Liver (tissue), 7 donors: ENCODE measurements at regions not wholly inside any gene's neighbourhood (a gene's known extent, or its start where the extent isn't known, plus 50 kb on each side); places are given as distances from the start of the nearest gene placed in this dataset.

Experiments
- DNase-seq: peaks from one replicate; pipeline ENCODE4 v3.0.0-alpha.2; 2017; ENCODE audit warnings: low spot score
- H3K27ac ChIP-seq, 2 donors: one replicate each; pipeline ENCODE4 v1.7.0; 2013; ENCODE audit warnings: inconsistent platforms in 2 of 2, low read length in 2 of 2, control low read depth in 1 of 2, low read depth in 1 of 2, mild to moderate bottlenecking in 1 of 2
- H3K27me3 ChIP-seq, 4 donors: one replicate each; pipeline versions ENCODE4 v1.6.1 to v1.7.0; 2013; ENCODE audit warnings: low read length in 3 of 4, inconsistent platforms in 1 of 4, mild to moderate bottlenecking in 1 of 4, moderate library complexity in 1 of 4; ENCODE audit not compliant: control insufficient read depth in 4 of 4, insufficient read depth in 4 of 4
- H3K36me3 ChIP-seq, 4 donors: one replicate each; pipeline versions ENCODE4 v1.6.1 to v1.7.0; 2013; ENCODE audit warnings: low read length in 3 of 4, mild to moderate bottlenecking in 3 of 4, low read depth in 1 of 4, moderate library complexity in 1 of 4; ENCODE audit not compliant: control insufficient read depth in 4 of 4, insufficient read depth in 3 of 4
- H3K4me1 ChIP-seq, 4 donors: one replicate each; pipeline versions ENCODE4 v1.6.1 to v1.7.0; 2013; ENCODE audit warnings: low read length in 3 of 4, mild to moderate bottlenecking in 3 of 4, moderate library complexity in 1 of 4; ENCODE audit not compliant: control insufficient read depth in 4 of 4, insufficient read depth in 4 of 4
- H3K4me3 ChIP-seq, 3 donors: one replicate each; pipeline versions ENCODE4 v1.6.1 to v1.7.0; 2013; ENCODE audit warnings: low read length in 3 of 3, control low read depth in 1 of 3, low read depth in 1 of 3, mild to moderate bottlenecking in 1 of 3
- H3K9ac ChIP-seq, 2 donors: one replicate each; pipeline ENCODE4 v1.7.0; 2013; ENCODE audit warnings: low read length in 2 of 2, mild to moderate bottlenecking in 2 of 2, moderate library complexity in 2 of 2, control low read depth in 1 of 2, low read depth in 1 of 2
- H3K9me3 ChIP-seq, 4 donors: one replicate each; pipeline versions ENCODE4 v1.6.1 to v1.7.0; 2013; ENCODE audit warnings: low read length in 3 of 4; ENCODE audit not compliant: control insufficient read depth in 4 of 4
- EGR1 ChIP-seq, 2 donors: IDR thresholded peaks; 2 replicates each; pipeline ENCODE4 v1.6.1; 2016 to 2018; ENCODE audit warnings: antibody characterized with exemption in 2 of 2, low read depth in 2 of 2
- FOXA1 ChIP-seq: IDR thresholded peaks from 2 replicates; pipeline ENCODE4 v1.6.1; 2016; ENCODE audit warnings: antibody characterized with exemption
- FOXA2 ChIP-seq: IDR thresholded peaks from 2 replicates; pipeline ENCODE4 v1.6.1; 2016; ENCODE audit warnings: antibody characterized with exemption
- GABPA ChIP-seq, 2 donors: IDR thresholded peaks in 1 of 2; conservative IDR thresholded peaks in 1 of 2; 2 replicates each; pipeline ENCODE4 v1.6.1; 2016; ENCODE audit warnings: antibody characterized with exemption in 2 of 2, mild to moderate bottlenecking in 1 of 2, moderate library complexity in 1 of 2
- HNF4A ChIP-seq, 2 donors: conservative IDR thresholded peaks; 2 replicates each; pipeline ENCODE4 v1.6.1; 2016; ENCODE audit warnings: antibody characterized with exemption in 2 of 2, mild to moderate bottlenecking in 2 of 2
- JUND ChIP-seq, 2 donors: IDR thresholded peaks; 2 replicates each; pipeline ENCODE4 v1.6.1; 2016; ENCODE audit warnings: antibody characterized with exemption in 2 of 2
- NR2F2 ChIP-seq: IDR thresholded peaks from 2 replicates; pipeline ENCODE4 v1.6.1; 2016; ENCODE audit warnings: antibody characterized with exemption
- RAD21 ChIP-seq, 2 donors: IDR thresholded peaks; 2 replicates each; pipeline ENCODE4 v1.6.1; 2016; ENCODE audit warnings: antibody characterized with exemption in 2 of 2, mild to moderate bottlenecking in 2 of 2
- RXRA ChIP-seq, 2 donors: IDR thresholded peaks; 2 replicates each; pipeline ENCODE4 v1.6.1; 2017 to 2018; ENCODE audit warnings: antibody characterized with exemption in 2 of 2, mild to moderate bottlenecking in 1 of 2
- SP1 ChIP-seq: IDR thresholded peaks from 2 replicates; pipeline ENCODE4 v1.6.1; 2018; ENCODE audit warnings: antibody characterized with exemption, mild to moderate bottlenecking
- TAF1 ChIP-seq: conservative IDR thresholded peaks from 2 replicates; pipeline ENCODE4 v1.6.1; 2016; ENCODE audit warnings: antibody characterized with exemption, mild to moderate bottlenecking
- YY1 ChIP-seq: IDR thresholded peaks from 2 replicates; pipeline ENCODE4 v1.6.1; 2016; ENCODE audit warnings: antibody characterized with exemption, mild to moderate bottlenecking
- TF ChIP-seq, protein P1 (sequence below): IDR thresholded peaks from 2 replicates; pipeline ENCODE4 v1.6.1; 2016; ENCODE audit warnings: antibody characterized with exemption, mild to moderate bottlenecking
- TF ChIP-seq, protein P2 (sequence below): IDR thresholded peaks from 2 replicates; pipeline ENCODE4 v1.6.1; 2016; ENCODE audit warnings: antibody characterized with exemption
- TF ChIP-seq, protein P3 (sequence below): IDR thresholded peaks from 2 replicates; pipeline ENCODE4 v1.6.1; 2016; ENCODE audit warnings: antibody characterized with exemption
- TF ChIP-seq, protein P4 (sequence below): fragments of 150-350 bp; IDR thresholded peaks from 2 replicates; pipeline ENCODE4 v1.5.1; 2017; ENCODE audit warnings: improper control_type of control experiment, low read depth, low read length; ENCODE audit not compliant: missing input control
- donor health status: healthy.
- donor health status: healthy.
- donor health status: healthy.
- donor health status: healthy.

DNA sequence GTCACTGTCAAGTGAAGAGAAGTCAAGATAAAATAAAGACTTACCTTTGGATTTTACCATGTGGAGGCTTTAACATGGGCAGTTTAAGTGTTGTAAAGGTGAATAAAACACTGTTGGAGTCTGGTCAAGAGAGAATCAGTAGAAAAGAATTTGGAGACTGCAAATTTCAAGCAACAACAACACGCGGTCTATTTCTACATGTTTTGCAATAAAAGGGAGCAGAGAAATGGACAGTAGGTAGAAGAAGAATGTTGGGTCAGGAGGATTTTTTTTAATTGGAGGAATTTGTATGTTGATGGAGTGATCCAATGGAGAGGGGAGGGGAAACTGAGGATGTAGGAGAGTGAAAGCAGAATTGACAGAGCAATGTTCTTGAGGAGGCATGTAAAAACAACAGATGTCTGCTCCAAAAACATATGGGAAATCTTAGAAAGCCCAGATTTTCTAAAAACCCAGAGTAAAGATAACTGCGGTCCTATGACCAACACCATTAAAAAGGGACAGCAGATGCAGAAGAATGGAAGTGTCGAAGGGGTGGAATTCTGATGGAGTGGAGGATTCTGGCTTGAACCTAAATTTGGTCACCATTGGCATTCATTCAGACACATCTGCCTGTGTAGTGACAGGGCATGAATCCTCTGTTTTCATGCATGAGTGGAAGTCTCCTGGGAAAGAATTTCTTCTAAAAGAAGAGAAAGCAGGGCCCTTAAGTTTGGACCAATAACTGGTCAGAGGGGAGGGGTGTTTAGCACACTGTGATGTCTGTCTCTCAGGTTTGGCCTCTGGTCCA lies 68.0 kb upstream of the OSBPL8 start (continued):
- TF ChIP-seq, protein P1, sequence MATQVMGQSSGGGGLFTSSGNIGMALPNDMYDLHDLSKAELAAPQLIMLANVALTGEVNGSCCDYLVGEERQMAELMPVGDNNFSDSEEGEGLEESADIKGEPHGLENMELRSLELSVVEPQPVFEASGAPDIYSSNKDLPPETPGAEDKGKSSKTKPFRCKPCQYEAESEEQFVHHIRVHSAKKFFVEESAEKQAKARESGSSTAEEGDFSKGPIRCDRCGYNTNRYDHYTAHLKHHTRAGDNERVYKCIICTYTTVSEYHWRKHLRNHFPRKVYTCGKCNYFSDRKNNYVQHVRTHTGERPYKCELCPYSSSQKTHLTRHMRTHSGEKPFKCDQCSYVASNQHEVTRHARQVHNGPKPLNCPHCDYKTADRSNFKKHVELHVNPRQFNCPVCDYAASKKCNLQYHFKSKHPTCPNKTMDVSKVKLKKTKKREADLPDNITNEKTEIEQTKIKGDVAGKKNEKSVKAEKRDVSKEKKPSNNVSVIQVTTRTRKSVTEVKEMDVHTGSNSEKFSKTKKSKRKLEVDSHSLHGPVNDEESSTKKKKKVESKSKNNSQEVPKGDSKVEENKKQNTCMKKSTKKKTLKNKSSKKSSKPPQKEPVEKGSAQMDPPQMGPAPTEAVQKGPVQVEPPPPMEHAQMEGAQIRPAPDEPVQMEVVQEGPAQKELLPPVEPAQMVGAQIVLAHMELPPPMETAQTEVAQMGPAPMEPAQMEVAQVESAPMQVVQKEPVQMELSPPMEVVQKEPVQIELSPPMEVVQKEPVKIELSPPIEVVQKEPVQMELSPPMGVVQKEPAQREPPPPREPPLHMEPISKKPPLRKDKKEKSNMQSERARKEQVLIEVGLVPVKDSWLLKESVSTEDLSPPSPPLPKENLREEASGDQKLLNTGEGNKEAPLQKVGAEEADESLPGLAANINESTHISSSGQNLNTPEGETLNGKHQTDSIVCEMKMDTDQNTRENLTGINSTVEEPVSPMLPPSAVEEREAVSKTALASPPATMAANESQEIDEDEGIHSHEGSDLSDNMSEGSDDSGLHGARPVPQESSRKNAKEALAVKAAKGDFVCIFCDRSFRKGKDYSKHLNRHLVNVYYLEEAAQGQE = no peak
- no peak for TF ChIP-seq EGR1 (IDR thresholded peaks at IDR 0.05; ENCODE audit: low read depth in 2 of 2)
- TF ChIP-seq, protein P2, sequence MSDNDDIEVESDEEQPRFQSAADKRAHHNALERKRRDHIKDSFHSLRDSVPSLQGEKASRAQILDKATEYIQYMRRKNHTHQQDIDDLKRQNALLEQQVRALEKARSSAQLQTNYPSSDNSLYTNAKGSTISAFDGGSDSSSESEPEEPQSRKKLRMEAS = no peak
- TF ChIP-seq SP1 = no peak
- no peak for TF ChIP-seq JUND (IDR thresholded peaks at IDR 0.05)
- TF ChIP-seq, protein P3, sequence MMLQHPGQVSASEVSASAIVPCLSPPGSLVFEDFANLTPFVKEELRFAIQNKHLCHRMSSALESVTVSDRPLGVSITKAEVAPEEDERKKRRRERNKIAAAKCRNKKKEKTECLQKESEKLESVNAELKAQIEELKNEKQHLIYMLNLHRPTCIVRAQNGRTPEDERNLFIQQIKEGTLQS = no peak
- no peak for TF ChIP-seq FOXA1

DNA sequence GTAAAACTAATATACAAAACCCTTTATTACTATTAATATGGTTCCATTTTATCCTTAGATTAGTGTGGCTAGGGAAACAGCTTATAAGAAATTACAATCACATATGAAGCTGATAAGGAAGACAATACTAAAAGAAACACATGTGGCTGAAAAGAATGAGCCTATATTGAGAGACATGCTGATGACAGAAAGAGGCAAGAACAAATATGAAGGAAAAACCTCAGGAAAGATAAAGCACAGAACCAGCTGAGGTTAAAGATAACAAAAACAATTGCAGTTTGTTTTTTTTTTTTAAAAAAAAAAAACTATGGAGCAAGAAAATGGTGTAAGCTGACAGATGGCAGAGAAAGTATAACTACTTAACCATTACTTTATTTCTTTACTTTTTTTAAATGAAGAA lies 69.2 kb upstream of the OSBPL8 start:
- Histone ChIP-seq H3K4me1 (no peaks in the 10 kb centered on the region), H3K9me3 (no peaks in the 10 kb centered on the region), H3K36me3 (no peaks in the 10 kb centered on the region), H3K27me3 (no peaks in the 10 kb centered on the region), H3K4me3 (no peak overlapping the region), H3K9ac (no peak overlapping the region), H3K27ac (no peak overlapping the region)
- TF ChIP-seq YY1 (no peak), TAF1 (no peak), FOXA2 (no peak), JUND (IDR thresholded peaks at IDR 0.05) (no peak), HNF4A (conservative IDR thresholded peaks at IDR 0.05) (no peak), EGR1 (IDR thresholded peaks at IDR 0.05; ENCODE audit: low read depth in 2 of 2) (no peak), RAD21 (IDR thresholded peaks at IDR 0.05) (no peak), NR2F2 (no peak), RXRA (IDR thresholded peaks at IDR 0.05) (no peak), SP1 (no peak), GABPA (IDR thresholded peaks at IDR 0.05 in 1 of 2, conservative IDR thresholded peaks at IDR 0.05 in 1 of 2) (no peak)
- TF ChIP-seq, protein P1 = no peak
- TF ChIP-seq, protein P2 = no peak
- TF ChIP-seq, protein P4, sequence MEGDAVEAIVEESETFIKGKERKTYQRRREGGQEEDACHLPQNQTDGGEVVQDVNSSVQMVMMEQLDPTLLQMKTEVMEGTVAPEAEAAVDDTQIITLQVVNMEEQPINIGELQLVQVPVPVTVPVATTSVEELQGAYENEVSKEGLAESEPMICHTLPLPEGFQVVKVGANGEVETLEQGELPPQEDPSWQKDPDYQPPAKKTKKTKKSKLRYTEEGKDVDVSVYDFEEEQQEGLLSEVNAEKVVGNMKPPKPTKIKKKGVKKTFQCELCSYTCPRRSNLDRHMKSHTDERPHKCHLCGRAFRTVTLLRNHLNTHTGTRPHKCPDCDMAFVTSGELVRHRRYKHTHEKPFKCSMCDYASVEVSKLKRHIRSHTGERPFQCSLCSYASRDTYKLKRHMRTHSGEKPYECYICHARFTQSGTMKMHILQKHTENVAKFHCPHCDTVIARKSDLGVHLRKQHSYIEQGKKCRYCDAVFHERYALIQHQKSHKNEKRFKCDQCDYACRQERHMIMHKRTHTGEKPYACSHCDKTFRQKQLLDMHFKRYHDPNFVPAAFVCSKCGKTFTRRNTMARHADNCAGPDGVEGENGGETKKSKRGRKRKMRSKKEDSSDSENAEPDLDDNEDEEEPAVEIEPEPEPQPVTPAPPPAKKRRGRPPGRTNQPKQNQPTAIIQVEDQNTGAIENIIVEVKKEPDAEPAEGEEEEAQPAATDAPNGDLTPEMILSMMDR = no peak
- DNase-seq = no peak
